Ovary (tissue), 3 donors: ENCODE measurements at regions not wholly inside any gene's neighbourhood (a gene's known extent, or its start where the extent isn't known, plus 50 kb on each side); places are given as distances from the start of the nearest gene placed in this dataset.

Source experiments
- EP300 ChIP-seq: sonication (generic); formaldehyde crosslinking; IDR thresholded peaks from one replicate; pipeline ENCODE4 v1.6.1; 2017; ENCODE audit warnings: antibody characterized with exemption
- POLR2A ChIP-seq: fragments of 450-650 bp; IDR thresholded peaks from one replicate; pipeline ENCODE4 v1.6.1; 2017; ENCODE audit warnings: antibody characterized with exemption, mild to moderate bottlenecking, moderate library complexity
- TF ChIP-seq, protein P1 (sequence below), 3 donors: fragments of 450-650 bp in 2 of 3; fragments of 200-600 bp in 1 of 3; IDR thresholded peaks; one replicate each; pipeline versions ENCODE4 v1.5.1 to v1.8.0; 2016 to 2022; ENCODE audit warnings: antibody characterized with exemption in 3 of 3, mild to moderate bottlenecking in 1 of 3
- donor health status: DM: no; HTN: no; CAD: no.

DNA sequence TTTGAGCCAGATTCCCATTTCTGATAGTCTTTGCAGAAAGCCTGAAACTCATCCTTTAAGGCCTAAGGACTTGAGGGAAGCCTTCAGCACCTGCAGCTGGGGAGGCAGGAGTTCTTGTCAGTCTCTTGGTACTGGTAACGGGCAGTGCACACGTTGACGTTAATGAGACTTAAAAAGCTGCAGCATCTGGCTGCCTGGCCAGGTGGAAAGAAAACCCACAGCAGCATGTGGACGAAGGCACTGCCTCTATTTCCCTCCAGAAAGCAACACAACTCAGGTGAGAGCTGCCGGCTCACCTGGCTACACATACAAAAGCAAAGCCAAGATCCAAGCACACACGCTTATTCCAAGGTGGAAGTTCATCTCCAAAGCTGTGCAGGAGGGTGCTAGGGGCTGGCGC lies 178.8 kb downstream of the ANAPC1 start:
- TF ChIP-seq, protein P1, sequence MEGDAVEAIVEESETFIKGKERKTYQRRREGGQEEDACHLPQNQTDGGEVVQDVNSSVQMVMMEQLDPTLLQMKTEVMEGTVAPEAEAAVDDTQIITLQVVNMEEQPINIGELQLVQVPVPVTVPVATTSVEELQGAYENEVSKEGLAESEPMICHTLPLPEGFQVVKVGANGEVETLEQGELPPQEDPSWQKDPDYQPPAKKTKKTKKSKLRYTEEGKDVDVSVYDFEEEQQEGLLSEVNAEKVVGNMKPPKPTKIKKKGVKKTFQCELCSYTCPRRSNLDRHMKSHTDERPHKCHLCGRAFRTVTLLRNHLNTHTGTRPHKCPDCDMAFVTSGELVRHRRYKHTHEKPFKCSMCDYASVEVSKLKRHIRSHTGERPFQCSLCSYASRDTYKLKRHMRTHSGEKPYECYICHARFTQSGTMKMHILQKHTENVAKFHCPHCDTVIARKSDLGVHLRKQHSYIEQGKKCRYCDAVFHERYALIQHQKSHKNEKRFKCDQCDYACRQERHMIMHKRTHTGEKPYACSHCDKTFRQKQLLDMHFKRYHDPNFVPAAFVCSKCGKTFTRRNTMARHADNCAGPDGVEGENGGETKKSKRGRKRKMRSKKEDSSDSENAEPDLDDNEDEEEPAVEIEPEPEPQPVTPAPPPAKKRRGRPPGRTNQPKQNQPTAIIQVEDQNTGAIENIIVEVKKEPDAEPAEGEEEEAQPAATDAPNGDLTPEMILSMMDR (IDR thresholded peaks at IDR 0.05), result no peak
- TF ChIP-seq POLR2A, result no peak
- TF ChIP-seq EP300, result no peak
